ENCODE measurements at regions not wholly inside any gene's neighbourhood (a gene's known extent, or its start where the extent isn't known, plus 50 kb on each side); places are given as distances from the start of the nearest gene placed in this dataset.

- TF ChIP-seq CSDC2 (CRISPR knock-in tag; IDR thresholded peaks at IDR 0.05): no peak
- TF ChIP-seq PPARA (CRISPR knock-in tag; IDR thresholded peaks at IDR 0.05; ENCODE audit: borderline replicate concordance): no peak
- no peak for TF ChIP-seq ZC3H10 (CRISPR knock-in tag; IDR thresholded peaks at IDR 0.05)
- TF ChIP-seq TSHZ2 (CRISPR knock-in tag; IDR thresholded peaks at IDR 0.05): no peak
- no peak for TF ChIP-seq ZNF8 (CRISPR knock-in tag; IDR thresholded peaks at IDR 0.05)
- TF ChIP-seq TOX (CRISPR knock-in tag; IDR thresholded peaks at IDR 0.05; ENCODE audit: borderline replicate concordance): no peak
- TF ChIP-seq, protein P1, sequence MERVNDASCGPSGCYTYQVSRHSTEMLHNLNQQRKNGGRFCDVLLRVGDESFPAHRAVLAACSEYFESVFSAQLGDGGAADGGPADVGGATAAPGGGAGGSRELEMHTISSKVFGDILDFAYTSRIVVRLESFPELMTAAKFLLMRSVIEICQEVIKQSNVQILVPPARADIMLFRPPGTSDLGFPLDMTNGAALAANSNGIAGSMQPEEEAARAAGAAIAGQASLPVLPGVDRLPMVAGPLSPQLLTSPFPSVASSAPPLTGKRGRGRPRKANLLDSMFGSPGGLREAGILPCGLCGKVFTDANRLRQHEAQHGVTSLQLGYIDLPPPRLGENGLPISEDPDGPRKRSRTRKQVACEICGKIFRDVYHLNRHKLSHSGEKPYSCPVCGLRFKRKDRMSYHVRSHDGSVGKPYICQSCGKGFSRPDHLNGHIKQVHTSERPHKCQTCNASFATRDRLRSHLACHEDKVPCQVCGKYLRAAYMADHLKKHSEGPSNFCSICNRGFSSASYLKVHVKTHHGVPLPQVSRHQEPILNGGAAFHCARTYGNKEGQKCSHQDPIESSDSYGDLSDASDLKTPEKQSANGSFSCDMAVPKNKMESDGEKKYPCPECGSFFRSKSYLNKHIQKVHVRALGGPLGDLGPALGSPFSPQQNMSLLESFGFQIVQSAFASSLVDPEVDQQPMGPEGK (CRISPR knock-in tag; IDR thresholded peaks at IDR 0.05; ENCODE audit: borderline replicate concordance): no peak
- no peak for TF ChIP-seq RARB (CRISPR knock-in tag; IDR thresholded peaks at IDR 0.05)
- no peak for TF ChIP-seq ZNF70 (CRISPR knock-in tag; IDR thresholded peaks at IDR 0.05)
- TF ChIP-seq ZNF565 (CRISPR knock-in tag; conservative IDR thresholded peaks at IDR 0.05; ENCODE audit: low read depth): no peak
- TF ChIP-seq ESRRG (CRISPR knock-in tag; IDR thresholded peaks at IDR 0.05): no peak
- no peak for TF ChIP-seq ISL1 (CRISPR knock-in tag; IDR thresholded peaks at IDR 0.05)
- no peak for TF ChIP-seq ZFP30 (CRISPR knock-in tag; IDR thresholded peaks at IDR 0.05)
- TF ChIP-seq, protein P2, sequence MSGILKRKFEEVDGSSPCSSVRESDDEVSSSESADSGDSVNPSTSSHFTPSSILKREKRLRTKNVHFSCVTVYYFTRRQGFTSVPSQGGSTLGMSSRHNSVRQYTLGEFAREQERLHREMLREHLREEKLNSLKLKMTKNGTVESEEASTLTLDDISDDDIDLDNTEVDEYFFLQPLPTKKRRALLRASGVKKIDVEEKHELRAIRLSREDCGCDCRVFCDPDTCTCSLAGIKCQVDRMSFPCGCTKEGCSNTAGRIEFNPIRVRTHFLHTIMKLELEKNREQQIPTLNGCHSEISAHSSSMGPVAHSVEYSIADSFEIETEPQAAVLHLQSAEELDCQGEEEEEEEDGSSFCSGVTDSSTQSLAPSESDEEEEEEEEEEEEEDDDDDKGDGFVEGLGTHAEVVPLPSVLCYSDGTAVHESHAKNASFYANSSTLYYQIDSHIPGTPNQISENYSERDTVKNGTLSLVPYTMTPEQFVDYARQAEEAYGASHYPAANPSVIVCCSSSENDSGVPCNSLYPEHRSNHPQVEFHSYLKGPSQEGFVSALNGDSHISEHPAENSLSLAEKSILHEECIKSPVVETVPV (CRISPR knock-in tag; IDR thresholded peaks at IDR 0.05): no peak
- TF ChIP-seq, protein P3, sequence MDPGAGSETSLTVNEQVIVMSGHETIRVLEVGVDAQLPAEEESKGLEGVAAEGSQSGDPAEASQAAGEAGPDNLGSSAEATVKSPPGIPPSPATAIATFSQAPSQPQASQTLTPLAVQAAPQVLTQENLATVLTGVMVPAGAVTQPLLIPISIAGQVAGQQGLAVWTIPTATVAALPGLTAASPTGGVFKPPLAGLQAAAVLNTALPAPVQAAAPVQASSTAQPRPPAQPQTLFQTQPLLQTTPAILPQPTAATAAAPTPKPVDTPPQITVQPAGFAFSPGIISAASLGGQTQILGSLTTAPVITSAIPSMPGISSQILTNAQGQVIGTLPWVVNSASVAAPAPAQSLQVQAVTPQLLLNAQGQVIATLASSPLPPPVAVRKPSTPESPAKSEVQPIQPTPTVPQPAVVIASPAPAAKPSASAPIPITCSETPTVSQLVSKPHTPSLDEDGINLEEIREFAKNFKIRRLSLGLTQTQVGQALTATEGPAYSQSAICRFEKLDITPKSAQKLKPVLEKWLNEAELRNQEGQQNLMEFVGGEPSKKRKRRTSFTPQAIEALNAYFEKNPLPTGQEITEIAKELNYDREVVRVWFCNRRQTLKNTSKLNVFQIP (CRISPR knock-in tag; IDR thresholded peaks at IDR 0.05; ENCODE audit: borderline replicate concordance, low read depth): no peak
- no peak for ATAC-seq
Observed at GRCh38 chr2:234708717-234709116, 211.8 kb upstream of the ARL4C start.

- no peak for ATAC-seq
Observed at GRCh38 chr2:234708091-234708683, 211.3 kb upstream of the ARL4C start.

More at GRCh38 chr2:234708091-234708683, 211.3 kb upstream of the ARL4C start:
- no peak for TF ChIP-seq ZFP30 (CRISPR knock-in tag; IDR thresholded peaks at IDR 0.05)
- TF ChIP-seq ZNF565 (CRISPR knock-in tag; conservative IDR thresholded peaks at IDR 0.05; ENCODE audit: low read depth): no peak
- no peak for TF ChIP-seq ZC3H10 (CRISPR knock-in tag; IDR thresholded peaks at IDR 0.05)
- TF ChIP-seq ZFP3 (CRISPR knock-in tag; IDR thresholded peaks at IDR 0.05): no peak
- TF ChIP-seq RARB (CRISPR knock-in tag; IDR thresholded peaks at IDR 0.05): no peak
- TF ChIP-seq, protein P2 (CRISPR knock-in tag; IDR thresholded peaks at IDR 0.05): no peak
- TF ChIP-seq ZNF8 (CRISPR knock-in tag; IDR thresholded peaks at IDR 0.05): no peak
- TF ChIP-seq TSHZ2 (CRISPR knock-in tag; IDR thresholded peaks at IDR 0.05): no peak
- no peak for TF ChIP-seq ZNF70 (CRISPR knock-in tag; IDR thresholded peaks at IDR 0.05)
- TF ChIP-seq TOX (CRISPR knock-in tag; IDR thresholded peaks at IDR 0.05; ENCODE audit: borderline replicate concordance): no peak
- TF ChIP-seq ISL1 (CRISPR knock-in tag; IDR thresholded peaks at IDR 0.05): no peak
- TF ChIP-seq, protein P3 (CRISPR knock-in tag; IDR thresholded peaks at IDR 0.05; ENCODE audit: borderline replicate concordance, low read depth): no peak

Measured in SK-N-SH treated with all-trans-retinoic acid at 6 μM for 48 hours (cell line).